IPS-18a (cell line): ENCODE measurements at regions not wholly inside any gene's neighbourhood (a gene's known extent, or its start where the extent isn't known, plus 50 kb on each side); places are given as distances from the start of the nearest gene placed in this dataset.
"Not testable (repeated sequence)": the region's sequence is repeated elsewhere in the genome, so short reads cannot be mapped to it uniquely, and the experiment has no call there.

ENCODE experiments used
- H3K27ac ChIP-seq: one replicate; pipeline ENCODE4 v1.5.1; 2013; ENCODE audit warnings: low read length
- H3K27me3 ChIP-seq: one replicate; pipeline ENCODE4 v1.6.1; 2013; ENCODE audit warnings: mild to moderate bottlenecking, low read length; ENCODE audit not compliant: control insufficient read depth, insufficient read depth
- H3K36me3 ChIP-seq: one replicate; pipeline ENCODE4 v1.6.1; 2013; ENCODE audit warnings: low read depth, low read length; ENCODE audit not compliant: control insufficient read depth
- H3K4me1 ChIP-seq: one replicate; pipeline ENCODE4 v1.6.1; 2013; ENCODE audit warnings: low read depth, low read length; ENCODE audit not compliant: control insufficient read depth
- H3K4me3 ChIP-seq: one replicate; pipeline ENCODE4 v1.5.1; 2013; ENCODE audit warnings: low read length
- H3K9ac ChIP-seq: one replicate; pipeline ENCODE4 v1.6.1; 2013; ENCODE audit warnings: mild to moderate bottlenecking, low read length, moderate library complexity
- H3K9me3 ChIP-seq: one replicate; pipeline ENCODE4 v1.6.1; 2013; ENCODE audit warnings: low read depth, low read length; ENCODE audit not compliant: control insufficient read depth

GRCh38 chr3:4158329-4158728 is 144.8 kb upstream of the SETMAR start:
- Histone ChIP-seq H3K9ac (no peak overlapping the region), H3K4me1 (no peaks in the 10 kb centered on the region), H3K27ac (no peak overlapping the region), H3K36me3 (no peaks in the 10 kb centered on the region), H3K4me3 (no peak overlapping the region), H3K9me3 (no peaks in the 10 kb centered on the region), H3K27me3 (no peaks in the 10 kb centered on the region)

GRCh38 chr3:4162096-4162495 is 141.1 kb upstream of the SETMAR start:
- no peaks in the 10 kb centered on the region for H3K27me3 ChIP-seq
- no peaks in the 10 kb centered on the region for H3K4me1 ChIP-seq
- no peak overlapping the region for H3K4me3 ChIP-seq
- H3K36me3 ChIP-seq, result no peaks in the 10 kb centered on the region
- H3K9me3 ChIP-seq, result no peaks in the 10 kb centered on the region
- no peak overlapping the region for H3K27ac ChIP-seq
- no peak overlapping the region for H3K9ac ChIP-seq

GRCh38 chr3:4163011-4163410 is 140.2 kb upstream of the SETMAR start:
- Histone ChIP-seq H3K4me1 (no peaks in the 10 kb centered on the region), H3K9me3 (no peaks in the 10 kb centered on the region), H3K36me3 (no peaks in the 10 kb centered on the region), H3K4me3 (no peak overlapping the region), H3K27me3 (no peaks in the 10 kb centered on the region), H3K27ac (no peak overlapping the region), H3K9ac (no peak overlapping the region)

- Histone ChIP-seq H3K36me3 (no peaks in the 10 kb centered on the region), H3K9me3 (no peaks in the 10 kb centered on the region), H3K4me1 (peaks cover 12% of the 10 kb centered on the region), H3K27me3 (no peaks in the 10 kb centered on the region), H3K9ac (no peak overlapping the region), H3K27ac (no peak overlapping the region), H3K4me3 (no peak overlapping the region)
These were observed 136.6 kb upstream of the SETMAR start for GRCh38 chr3:4166540-4166939.

- not testable (repeated sequence) for H3K9ac ChIP-seq, H3K36me3 ChIP-seq, H3K4me3 ChIP-seq, H3K27me3 ChIP-seq, H3K27ac ChIP-seq, H3K9me3 ChIP-seq
- peaks cover 12% of the 10 kb centered on the region for H3K4me1 ChIP-seq
These were observed 135.9 kb upstream of the SETMAR start for GRCh38 chr3:4167230-4167629.

- no peaks in the 10 kb centered on the region for H3K9me3 ChIP-seq
- H3K27ac ChIP-seq, result no peak overlapping the region
- no peak overlapping the region for H3K4me3 ChIP-seq
These were observed 128.4 kb upstream of the SETMAR start for GRCh38 chr3:4174791-4175190.

GRCh38 chr3:4191971-4192370 is 111.2 kb upstream of the SETMAR start:
- Histone ChIP-seq H3K9ac (no peak overlapping the region), H3K27ac (no peak overlapping the region), H3K36me3 (no peaks in the 10 kb centered on the region), H3K4me1 (no peaks in the 10 kb centered on the region), H3K27me3 (no peaks in the 10 kb centered on the region), H3K4me3 (no peak overlapping the region), H3K9me3 (peaks cover 4% of the 10 kb centered on the region)

More at GRCh38 chr3:4174791-4175190, 128.4 kb upstream of the SETMAR start:
- Histone ChIP-seq H3K27me3 (no peaks in the 10 kb centered on the region), H3K4me1 (peaks cover under 1% of the 10 kb centered on the region), H3K9ac (no peak overlapping the region), H3K36me3 (no peaks in the 10 kb centered on the region)

GRCh38 chr3:4195006-4195405 is 108.2 kb upstream of the SETMAR start:
- H3K4me3 ChIP-seq, result no peak overlapping the region

GRCh38 chr3:4196506-4197147 is 106.5 kb upstream of the SETMAR start:
- Histone ChIP-seq H3K27ac (no peak overlapping the region), H3K9ac (no peak overlapping the region), H3K36me3 (no peaks in the 10 kb centered on the region), H3K27me3 (no peaks in the 10 kb centered on the region), H3K9me3 (peaks cover 4% of the 10 kb centered on the region), H3K4me1 (peaks cover 5% of the 10 kb centered on the region), H3K4me3 (no peak overlapping the region)

More at GRCh38 chr3:4195006-4195405, 108.2 kb upstream of the SETMAR start:
- Histone ChIP-seq H3K36me3 (no peaks in the 10 kb centered on the region), H3K9me3 (peaks cover 4% of the 10 kb centered on the region), H3K27ac (no peak overlapping the region), H3K27me3 (no peaks in the 10 kb centered on the region), H3K4me1 (peaks cover 5% of the 10 kb centered on the region), H3K9ac (no peak overlapping the region)

- Histone ChIP-seq H3K27me3 (no peaks in the 10 kb centered on the region), H3K36me3 (no peaks in the 10 kb centered on the region), H3K4me3 (no peak overlapping the region), H3K4me1 (peaks cover 5% of the 10 kb centered on the region), H3K9me3 (peaks cover under 1% of the 10 kb centered on the region), H3K27ac (no peak overlapping the region), H3K9ac (no peak overlapping the region)
These were observed 105.5 kb upstream of the SETMAR start for GRCh38 chr3:4197670-4198069.

GRCh38 chr3:4198491-4198890 is 104.7 kb upstream of the SETMAR start:
- no peak overlapping the region for H3K9ac ChIP-seq
- H3K4me3 ChIP-seq, result no peak overlapping the region
- peaks cover 5% of the 10 kb centered on the region for H3K4me1 ChIP-seq
- no peaks in the 10 kb centered on the region for H3K36me3 ChIP-seq
- no peaks in the 10 kb centered on the region for H3K9me3 ChIP-seq
- H3K27ac ChIP-seq, result no peak overlapping the region
- no peaks in the 10 kb centered on the region for H3K27me3 ChIP-seq

GRCh38 chr3:4204776-4205175 is 98.4 kb upstream of the SETMAR start:
- H3K27ac ChIP-seq, H3K27me3 ChIP-seq, H3K9ac ChIP-seq, H3K4me3 ChIP-seq, H3K4me1 ChIP-seq, H3K36me3 ChIP-seq, H3K9me3 ChIP-seq: not testable (repeated sequence)
